Fibroblast of mammary gland (primary cell): ENCODE measurements at regions not wholly inside any gene's neighbourhood (a gene's known extent, or its start where the extent isn't known, plus 50 kb on each side); places are given as distances from the start of the nearest gene placed in this dataset.

Experiments used
- DNase-seq: peaks from one replicate; pipeline ENCODE4 v3.0.0-alpha.2; 2010; ENCODE audit warnings: low read depth
- H3K4me3 ChIP-seq: 2 replicates; pipeline ENCODE4 v1.5.1; 2011; ENCODE audit warnings: low read depth, mild to moderate bottlenecking, low read length, moderate library complexity; ENCODE audit not compliant: control insufficient read depth
- TF ChIP-seq, protein P1 (sequence below): conservative IDR thresholded peaks from 2 replicates; pipeline ENCODE4 v1.5.1; 2011; ENCODE audit warnings: low read depth, low read length, inconsistent platforms; ENCODE audit not compliant: control insufficient read depth, insufficient read depth

GRCh38 chr5:98144710-98145109, 628.8 kb upstream of the RGMB start:
- DNase-seq, result no peak
- H3K4me3 ChIP-seq, result no peak overlapping the region
- TF ChIP-seq, protein P1, sequence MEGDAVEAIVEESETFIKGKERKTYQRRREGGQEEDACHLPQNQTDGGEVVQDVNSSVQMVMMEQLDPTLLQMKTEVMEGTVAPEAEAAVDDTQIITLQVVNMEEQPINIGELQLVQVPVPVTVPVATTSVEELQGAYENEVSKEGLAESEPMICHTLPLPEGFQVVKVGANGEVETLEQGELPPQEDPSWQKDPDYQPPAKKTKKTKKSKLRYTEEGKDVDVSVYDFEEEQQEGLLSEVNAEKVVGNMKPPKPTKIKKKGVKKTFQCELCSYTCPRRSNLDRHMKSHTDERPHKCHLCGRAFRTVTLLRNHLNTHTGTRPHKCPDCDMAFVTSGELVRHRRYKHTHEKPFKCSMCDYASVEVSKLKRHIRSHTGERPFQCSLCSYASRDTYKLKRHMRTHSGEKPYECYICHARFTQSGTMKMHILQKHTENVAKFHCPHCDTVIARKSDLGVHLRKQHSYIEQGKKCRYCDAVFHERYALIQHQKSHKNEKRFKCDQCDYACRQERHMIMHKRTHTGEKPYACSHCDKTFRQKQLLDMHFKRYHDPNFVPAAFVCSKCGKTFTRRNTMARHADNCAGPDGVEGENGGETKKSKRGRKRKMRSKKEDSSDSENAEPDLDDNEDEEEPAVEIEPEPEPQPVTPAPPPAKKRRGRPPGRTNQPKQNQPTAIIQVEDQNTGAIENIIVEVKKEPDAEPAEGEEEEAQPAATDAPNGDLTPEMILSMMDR, result no peak

GRCh38 chr5:98157368-98157767, 616.1 kb upstream of the RGMB start:
- no peak for DNase-seq
- TF ChIP-seq, protein P1, result no peak
- H3K4me3 ChIP-seq, result no peak overlapping the region

DNA sequence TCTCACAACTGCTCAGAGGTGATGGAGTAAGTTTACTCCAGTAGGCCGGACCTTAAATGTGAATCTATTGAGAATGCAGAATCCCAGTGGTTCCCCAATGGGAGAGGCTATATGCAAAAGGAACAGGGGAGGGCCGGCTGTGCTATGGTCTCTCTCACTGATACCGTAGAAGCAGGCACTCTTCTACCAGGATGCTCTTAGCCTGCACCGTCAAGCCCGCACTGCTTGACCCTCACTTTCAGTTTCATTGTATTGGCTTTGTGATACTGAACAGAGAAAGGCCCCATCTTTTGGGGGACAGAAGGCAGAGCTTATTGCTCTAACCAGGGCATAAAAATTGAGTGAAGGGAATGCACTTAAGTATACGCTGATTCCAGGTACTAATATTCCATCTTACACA, 615.0 kb upstream of the RGMB start:
- no peak for DNase-seq
- no peak overlapping the region for H3K4me3 ChIP-seq
- TF ChIP-seq, protein P1, result no peak

DNA sequence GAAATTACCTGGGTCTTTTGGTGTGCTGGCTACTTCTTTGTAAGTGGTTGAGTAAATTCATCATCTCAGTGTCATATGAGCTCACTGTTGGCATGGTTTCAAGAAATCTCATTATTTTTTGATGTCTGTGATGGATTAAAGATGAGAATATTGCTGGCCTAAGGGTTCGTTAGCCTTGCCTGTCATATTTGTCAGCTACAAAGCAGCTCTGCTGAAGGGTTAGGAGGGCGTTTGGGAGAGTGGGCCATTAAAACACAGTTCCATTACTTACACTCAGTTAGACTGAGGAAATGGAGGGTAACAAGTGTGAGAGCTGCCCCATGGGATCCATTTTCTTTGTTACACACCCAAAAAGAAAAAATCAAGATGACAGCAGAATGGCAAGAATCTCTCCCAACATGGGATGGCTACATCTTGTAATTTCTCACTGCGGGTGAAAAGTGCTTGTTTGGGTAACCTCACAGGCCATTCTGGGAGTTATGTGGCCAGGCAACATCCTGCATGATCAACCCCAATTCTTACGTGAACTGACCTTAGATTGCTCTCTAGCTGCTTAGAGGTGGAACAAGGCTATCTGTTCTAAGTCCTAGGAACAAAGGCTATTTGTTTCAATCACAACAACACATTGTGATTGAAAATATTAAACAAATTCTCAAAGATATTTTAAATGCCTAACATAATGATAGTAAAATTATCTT, 609.5 kb upstream of the RGMB start:
- TF ChIP-seq, protein P1, result no peak

GRCh38 chr5:98168871-98169270, 604.6 kb upstream of the RGMB start:
- no peak overlapping the region for H3K4me3 ChIP-seq
- TF ChIP-seq, protein P1, result no peak
- peak; percentile 4 for DNase-seq

More for the DNA sequence above, 609.5 kb upstream of the RGMB start:
- H3K4me3 ChIP-seq, result no peak overlapping the region
- DNase-seq, result peak; percentile 3

DNA sequence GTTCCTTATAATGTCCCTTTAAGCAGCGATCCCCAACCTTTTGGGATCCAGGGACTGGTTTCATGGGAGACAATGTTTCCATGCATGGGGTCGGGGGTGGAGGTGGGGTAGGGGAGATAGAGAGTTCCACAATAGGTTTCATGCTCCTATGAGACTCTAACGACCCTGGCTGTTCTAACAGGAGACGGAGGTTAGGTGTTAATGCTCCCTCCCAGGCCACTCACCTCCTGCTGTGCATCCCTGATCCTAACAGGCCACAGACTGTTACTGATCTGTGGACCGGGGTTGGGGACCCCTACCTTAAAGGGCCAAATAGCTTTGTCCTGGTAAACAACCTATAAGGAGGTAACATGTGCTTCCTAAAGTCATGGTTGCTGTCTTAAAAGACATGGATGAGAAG, 602.5 kb upstream of the RGMB start:
- no peak overlapping the region for H3K4me3 ChIP-seq
- TF ChIP-seq, protein P1, result no peak
- DNase-seq, result no peak
